HK-2 (cell line): ENCODE measurements at regions not wholly inside any gene's neighbourhood (a gene's known extent, or its start where the extent isn't known, plus 50 kb on each side); places are given as distances from the start of the nearest gene placed in this dataset.

Experiments
- DNase-seq: peaks from one replicate; pipeline ENCODE4 v3.0.0-alpha.2; 2018; ENCODE audit not compliant: unreplicated experiment

DNA sequence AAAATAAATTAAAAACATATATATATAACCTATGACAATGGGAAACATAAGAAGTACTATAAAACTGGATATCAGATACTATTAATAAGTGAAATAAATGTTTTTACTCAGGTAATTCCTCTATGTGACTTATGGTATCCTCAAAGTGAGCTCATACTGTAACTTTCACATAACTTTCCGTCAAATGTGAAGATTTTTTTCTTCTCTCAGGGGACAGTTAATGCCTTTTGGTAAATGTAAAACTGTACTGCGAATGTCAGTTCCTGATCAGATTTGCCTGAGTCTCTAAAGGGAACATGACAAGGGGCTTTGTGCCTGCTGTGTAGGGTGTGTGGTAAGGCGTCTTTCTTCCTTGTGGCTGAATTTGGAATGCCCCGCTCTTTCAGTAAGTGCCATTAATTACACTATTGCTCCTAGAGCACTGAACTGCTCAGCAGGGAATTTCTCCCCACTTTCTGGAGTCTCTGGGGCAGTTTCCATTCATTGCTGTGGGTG, 271.8 kb downstream of the PRL start:
- no peak for DNase-seq

DNA sequence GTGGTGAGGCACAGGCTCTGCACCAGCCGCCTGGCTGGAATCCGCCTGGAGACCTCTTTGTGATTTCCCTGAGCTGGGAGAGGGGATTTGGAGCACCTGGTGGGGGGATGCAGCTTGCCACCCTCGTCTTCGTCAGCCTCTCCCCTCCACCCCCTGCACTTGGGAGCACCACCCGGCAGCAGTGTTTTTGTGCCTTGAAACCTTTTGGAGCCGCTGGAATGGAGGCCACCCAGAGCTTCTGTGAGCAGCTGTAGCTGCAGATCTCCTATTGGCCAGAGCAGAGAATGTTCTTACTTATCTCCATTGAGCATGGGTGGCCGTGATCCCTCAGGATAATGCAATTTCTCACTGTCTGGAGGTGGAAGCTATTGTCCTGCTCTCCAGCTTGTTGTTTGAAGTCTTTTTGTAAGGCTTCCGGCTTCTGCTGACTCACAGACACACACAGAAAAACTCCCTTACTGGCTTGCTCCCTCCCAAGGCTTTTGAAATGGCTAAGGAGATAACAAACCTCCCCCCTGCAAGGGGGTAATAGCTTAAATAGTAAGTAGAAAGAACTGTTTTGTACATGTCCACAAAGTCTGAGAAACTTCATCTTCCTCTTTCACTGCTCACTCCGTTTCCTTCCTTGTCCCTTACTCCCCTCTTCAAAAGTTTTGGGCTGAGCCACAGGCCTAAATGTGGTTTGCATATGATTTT, 271.2 kb downstream of the PRL start:
- DNase-seq: no peak

DNA sequence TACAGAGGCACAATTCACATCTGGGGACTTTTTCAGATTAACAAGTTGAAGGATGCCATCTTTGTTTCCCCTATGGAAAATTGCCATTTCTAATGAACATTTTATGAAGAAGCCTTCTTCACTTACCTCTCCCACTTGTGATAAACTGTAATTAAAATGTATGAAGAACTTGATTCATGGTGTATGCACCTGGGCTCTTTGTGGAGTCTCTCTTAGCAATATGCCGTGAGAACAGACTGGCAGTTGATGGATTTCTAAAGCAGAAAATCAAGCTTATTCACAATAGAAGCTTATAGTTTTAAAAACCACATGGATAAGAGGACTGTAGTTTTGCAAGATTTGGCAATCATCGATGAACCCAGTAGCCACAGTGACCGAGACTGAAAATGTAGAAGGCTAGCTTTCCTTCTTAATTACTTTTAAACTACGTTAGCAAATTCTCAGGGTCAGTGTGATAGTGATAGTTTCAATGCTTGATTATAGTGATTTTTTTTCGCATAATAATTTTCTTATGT, 270.6 kb downstream of the PRL start:
- no peak for DNase-seq

DNA sequence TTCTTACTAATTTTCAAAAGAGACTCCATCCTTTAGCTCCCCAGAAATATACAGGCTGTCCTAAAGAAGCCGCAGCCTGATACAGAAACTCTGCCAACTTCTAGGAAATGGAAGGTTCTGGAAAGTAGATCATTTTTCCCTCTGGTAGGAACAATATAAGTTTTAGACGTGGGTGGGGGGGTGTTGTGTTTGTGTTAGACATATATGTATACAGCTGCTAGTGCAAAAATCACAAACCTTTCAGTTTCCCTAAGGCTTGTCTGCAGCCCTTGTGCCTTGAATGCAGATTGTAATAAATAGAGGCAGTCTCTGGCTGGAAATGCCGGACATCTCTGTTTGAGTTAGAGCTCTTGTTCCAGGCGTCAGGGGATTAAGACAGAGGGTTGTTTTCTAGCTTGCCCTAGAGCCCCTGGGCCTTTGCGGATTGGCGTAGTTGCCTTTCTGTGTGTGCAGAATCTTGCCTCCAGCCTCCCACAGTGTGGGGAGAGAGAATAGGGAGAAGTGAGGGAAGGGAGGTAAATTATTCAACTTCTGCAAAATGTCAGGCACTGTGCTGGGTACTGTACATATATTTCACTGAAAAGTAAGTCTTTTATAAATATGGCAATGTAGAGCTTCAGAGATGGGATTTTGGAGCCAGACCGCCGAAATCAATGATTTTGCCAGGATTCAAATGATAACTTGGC, 269.7 kb downstream of the PRL start:
- no peak for DNase-seq

DNA sequence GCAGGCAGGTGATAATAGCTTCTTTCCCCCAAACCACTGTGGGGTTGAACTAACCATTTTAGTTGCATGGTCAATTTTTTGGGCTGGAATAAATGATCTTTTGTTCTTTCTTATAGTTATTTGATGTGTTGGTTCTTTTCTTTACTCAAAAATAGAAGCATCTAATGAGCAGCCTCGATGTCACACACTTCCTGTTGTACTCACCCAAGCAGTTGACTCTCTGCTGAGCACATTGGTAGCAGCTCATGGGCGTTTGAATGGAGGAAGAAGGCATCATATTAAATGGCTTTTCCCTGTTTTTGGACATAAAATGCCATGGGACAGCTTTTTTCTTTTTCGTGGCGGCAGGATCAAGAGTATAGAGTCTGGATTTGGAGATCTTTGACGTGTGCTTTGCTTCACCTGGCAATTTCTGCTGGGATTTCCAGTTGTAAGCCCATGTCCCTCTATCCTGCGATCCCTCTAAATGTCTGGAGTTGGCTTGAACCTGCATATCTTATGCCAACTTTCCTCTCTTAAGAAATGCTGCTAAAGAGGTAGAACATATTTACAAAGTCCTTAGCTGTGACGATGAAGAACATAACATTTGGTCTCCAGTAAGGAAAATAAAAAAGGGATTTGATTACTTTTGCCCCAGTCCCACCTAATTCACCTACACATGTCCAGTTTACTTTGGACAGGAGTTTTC, 268.3 kb downstream of the PRL start:
- no peak for DNase-seq

DNA sequence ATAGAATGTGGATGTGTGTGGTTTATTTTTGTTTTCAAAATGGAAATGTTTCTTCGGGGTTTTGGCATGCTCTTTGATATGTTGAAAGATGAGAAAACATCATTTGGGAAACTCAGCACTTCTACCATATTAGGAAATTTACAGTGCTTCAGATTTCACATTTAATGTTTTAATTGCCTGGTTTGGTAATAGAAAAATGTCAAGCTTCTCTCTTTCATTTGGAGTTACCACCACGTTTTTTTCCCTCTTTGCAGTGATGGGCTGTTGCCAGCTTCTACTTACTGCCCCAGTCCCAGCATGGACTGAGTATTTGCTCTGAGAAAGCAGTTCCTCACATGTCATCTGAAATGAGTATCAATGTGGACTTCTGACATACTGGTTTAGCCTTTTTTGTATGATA, 267.7 kb downstream of the PRL start:
- no peak for DNase-seq

DNA sequence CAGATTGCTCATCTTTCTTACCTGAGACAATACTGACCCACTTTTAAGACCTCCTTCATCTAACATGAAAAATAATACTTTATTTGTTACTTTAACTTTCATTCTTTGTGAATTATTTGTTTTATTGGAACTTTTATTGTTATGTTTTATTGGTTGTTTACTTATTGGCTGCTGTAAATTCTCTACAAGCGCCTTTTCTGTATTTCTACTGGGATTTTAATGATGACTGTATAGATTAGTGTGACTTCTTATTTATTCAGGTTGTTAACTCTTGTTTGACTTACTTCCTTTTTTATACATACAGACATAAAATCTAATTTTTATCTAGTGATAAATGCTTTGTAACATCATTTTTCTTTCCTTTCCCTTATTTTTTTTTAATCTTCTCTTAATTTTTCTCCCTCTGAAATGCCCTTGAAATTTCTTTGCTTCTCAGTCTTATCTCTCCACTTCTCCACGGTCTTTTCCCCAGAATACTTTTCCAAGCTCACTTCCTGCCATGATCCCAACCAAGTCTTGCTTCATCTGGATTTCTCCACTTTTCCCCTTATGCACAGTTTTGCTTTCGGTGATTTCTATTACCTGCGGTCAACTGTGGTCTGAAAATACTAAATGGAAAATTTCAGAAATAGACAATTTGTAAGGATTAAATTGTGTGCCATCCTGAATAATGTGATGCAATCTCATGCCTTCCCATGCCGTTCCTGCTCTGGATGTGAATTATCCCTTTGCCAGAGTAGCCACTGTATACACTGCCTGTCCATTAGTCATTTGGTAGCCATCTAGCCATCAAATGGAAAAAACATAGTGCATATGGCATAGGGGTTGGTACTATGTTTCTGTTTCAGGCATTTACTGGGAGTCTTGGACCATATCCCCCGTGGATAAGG, 265.9 kb downstream of the PRL start:
- no peak for DNase-seq

DNA sequence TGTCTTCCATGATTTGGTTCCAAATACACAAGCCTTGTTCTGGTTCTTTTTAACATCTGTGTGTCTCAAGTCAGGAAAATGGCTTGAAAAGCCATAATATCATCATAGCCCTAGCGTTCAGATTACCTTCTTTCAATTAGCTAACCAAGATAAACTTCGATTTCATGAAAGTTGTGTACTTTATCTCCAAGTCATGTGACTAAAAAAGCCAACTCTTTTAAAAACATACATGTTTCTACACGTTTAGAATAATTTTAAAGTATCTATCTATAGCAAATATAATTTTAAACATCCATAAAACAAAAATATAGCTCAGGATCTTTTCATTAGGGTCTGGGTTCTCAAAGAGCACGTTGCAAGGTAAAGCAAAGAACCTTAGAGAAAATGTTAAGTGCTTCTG, 261.1 kb downstream of the PRL start:
- no peak for DNase-seq

DNA sequence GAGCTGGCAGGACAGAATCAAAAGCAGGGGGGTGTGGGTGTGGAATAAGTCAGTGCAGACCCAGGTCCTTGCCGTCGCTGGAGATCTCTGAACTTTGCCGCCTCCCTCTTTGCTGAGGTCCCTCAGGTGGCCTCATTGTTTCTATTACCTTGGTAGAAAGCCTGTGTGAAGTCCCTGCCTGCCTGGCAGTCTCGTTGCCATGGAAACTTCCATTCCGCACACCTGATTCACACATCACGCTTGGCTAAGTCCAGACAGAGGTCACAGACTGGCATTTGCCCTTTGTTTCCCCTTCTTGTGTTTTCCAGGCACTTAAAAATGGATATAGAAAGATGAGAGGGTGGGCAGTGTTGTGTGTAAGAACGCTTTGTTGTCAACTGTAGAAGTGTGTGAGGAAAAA, 260.6 kb downstream of the PRL start:
- peak; percentile 77 for DNase-seq

DNA sequence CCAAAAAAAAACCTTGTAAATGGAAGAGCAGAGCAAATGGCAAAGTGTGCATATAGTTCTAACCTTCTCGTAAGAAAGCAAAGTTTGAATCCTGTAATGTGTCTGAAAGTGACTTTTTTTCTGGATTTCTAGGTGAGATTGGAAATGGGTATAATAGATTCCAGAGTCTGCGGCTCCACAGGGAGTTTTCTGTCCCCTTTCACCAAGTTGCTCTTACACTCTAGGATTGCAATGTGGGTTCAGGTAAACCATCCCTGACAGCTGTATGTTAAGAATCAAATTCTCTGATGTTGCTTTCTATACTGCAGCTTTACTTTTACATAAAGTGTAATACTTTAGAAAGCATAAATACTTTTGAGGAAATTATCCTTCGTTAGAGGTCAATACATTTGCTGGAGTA, 260.1 kb downstream of the PRL start:
- no peak for DNase-seq

DNA sequence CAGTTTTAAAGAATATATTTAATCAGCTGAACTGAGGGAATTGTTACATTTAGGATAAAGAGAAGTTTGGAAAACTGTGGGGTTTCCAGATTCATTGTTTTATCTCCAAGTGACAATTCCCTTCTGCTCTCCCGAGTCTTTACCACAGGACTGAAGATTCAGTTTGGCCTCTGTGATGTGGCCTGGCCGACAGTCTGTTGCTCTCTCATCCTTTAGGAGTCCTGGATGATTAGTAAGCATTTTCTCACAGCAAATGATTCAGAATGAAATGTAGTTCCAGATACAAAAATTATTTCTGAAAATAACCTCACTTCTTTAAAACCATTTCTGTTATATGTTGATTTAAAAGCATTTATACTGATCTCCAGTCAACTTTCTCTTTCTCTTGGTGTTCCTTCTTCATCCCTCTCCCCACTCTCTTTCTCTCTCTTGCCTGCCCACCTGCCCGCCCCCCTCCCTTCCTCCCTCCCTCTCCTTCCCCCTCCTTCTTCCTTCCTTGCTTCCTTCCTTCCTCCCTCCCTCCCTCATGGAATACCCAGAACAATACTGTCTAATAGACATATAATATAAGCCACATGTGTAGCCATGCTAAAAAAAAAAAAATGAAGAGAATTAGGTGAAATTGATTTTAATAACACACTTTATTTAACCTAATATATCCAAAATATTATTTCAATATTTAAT, 254.9 kb downstream of the PRL start:
- DNase-seq: no peak

DNA sequence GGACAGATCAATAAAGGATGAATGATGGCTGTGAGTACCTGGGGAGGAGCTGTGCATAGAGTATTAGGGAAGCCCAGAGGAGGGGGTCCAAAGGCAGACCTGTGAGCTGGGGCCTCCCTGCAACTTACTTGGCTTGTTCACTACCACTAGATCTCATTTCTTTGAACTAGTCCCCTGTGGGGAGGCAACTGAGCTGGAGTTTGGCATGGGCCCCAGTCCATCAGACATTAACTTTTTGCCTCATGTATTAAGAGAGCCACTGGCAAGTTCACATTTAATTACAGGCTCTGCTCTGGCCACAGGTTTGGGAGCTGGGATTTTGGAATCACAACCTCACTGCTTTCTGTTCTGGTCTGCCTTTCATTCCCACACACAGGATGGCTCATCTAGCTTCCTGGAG, 254.1 kb downstream of the PRL start:
- peak; percentile 12 for DNase-seq

DNA sequence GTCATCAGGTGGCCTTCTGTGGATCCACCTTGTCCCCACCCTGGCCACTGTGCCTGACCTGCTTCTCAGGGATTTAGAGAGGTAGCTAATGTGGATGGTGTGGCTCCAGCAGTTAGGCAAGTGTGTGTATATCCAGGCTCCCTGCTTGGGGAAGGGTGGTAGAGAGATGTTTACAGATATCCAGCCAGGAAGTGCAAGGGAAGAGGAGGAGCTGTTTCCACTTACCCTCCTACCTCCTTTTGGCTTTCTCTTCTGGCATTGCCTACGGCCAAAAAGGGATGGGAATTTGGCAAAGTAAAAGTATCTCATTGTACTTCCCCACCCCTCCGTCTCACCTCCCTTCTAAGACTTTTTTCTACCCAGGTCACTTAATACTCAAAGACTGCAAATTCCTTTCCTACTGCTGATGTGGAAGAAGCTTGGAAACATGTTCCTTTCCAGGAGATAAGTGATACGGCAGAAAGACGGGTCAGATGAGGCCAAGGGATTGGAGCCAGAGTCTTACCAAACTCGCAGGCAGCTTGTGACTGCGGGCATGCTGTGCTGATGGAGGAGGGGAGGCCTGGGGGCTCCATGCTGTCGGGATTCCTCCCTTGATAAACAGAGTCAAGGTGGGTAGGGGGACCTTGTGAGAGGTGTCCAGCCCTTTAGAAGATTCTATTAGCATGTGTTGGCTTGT, 253.4 kb downstream of the PRL start:
- no peak for DNase-seq

DNA sequence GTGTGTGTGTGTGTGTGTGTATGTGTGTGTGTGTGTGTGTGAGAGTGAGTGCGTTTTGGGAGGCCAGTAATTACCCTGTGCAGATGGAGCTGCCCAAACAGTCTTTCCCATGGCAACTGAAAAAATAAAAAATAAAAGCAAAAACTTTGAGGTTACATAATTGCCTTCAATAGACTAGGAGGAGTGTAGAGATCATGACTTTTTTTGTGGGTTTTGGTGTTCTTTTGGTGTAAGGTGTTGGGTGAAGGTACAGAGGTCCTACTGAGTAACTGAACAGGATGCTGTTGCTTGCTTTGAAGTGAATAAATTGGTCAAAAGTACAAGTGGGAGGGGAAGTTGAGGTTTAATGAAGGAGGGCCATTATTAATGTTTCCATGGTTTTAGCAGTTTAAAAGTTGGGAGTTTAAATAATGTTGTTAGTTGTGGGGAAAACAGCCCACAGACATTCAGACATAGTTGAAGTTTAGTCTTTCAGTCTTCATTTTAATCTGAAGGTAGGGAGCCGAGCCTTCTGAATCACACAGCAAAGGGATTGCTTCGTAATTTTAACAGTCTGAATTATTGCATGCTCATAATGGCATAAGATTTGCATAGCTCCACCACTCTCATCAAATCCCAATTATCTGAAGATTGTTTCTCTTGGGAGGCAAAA, 251.4 kb downstream of the PRL start:
- DNase-seq: no peak

DNA sequence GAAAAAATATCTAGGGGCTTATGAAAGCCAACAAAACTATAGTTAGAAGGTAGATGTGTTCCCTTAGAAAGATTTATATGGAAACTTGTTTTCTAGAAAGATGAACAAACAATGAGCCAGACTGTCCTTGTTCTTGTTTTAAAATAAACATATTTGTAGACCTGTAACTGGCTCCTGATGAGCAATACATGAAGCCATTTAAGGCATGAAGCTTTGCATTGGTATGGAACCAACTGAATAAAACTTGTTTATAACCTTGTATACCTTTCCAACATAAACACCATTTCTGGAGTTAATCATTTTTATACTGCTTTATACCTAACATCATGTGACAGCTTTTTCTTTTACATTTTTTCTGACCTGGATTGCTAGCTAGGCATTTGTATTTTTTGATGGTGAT, 247.8 kb downstream of the PRL start:
- DNase-seq: no peak

DNA sequence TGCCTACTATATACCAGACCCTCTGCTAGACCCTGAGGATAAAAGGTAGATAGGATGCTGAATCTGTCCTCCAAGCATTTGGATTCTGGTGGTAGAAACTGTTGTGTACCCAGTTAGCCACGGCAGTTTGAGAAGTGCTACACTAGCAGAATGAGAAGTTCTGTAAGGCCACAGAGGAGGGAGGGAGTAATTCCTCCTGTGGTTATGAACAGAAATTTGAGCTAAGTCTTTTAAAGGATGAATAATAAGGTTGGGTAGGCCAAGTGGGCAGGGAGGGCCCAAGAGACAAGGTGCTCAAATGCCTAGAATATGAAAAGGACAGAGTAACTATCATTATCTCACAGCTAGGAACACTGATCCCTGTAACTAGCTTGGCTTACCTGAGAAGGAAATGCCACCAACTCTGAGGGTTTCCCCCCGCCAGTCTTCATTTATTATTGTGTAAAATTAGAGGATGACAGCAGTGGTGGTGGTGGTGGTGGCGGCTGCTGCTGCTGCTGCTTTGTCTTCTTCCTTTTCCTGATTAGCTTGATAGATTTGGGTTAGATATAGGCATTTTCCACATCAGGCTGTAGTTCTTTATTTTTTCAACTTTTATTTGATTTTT, 243.3 kb downstream of the PRL start:
- no peak for DNase-seq

DNA sequence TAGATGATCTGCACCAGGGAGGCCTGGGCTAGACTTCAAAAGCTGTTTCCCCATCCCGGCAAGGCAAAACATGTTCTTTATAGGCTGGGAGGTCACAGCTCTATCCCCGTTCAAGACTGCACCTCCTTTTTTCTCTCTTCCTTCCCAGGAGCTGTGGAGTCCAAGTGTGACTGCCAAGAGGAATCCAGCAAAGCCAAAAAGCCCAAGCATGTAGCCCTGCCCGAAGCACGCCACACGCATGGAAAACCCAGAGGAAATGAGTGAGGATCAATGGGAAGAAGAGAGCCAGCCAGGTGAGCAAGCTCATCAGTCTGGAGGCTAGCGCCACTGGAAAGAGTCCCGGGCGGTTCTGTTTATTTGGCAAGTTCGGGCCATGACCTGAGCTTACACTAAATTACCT, 240.4 kb downstream of the PRL start:
- no peak for DNase-seq

DNA sequence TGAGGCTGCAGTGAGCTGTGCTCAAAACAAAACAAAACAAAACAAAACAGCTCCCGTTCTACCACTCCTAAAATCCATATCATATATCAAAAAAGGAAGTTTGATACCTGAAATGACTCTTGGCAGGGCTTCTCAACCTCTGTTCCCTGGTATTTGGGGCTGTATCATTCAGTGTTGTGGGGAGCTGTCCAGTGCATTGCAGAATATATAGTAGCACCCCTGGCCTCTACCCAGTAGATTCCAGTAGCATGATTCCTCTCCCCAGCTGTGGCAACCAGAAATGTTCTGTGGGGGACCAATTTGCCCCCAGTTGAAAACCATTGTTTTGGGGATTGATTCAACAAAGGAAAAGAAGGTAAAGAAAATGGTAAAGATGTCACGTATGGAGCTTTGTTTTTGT, 238.9 kb downstream of the PRL start:
- DNase-seq: no peak

DNA sequence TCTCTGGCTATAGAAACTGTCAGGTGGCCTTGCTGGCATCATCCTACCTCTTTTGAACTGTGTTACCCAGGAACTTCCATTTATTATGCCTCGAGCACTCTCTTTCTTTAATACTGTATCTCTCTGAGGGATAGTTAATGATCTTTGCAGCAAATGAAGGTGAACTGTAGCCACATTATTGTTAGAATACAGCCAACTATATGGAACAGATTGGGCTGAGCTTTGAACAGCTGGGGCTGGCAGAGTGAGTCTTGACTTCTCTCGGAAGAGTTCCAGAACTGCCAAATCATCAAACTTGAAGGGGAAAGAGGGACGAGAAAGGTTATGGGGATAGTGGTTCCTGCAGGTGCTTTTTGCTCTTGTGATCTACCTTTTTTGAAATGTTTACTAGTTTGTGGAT, 237.7 kb downstream of the PRL start:
- no peak for DNase-seq

DNA sequence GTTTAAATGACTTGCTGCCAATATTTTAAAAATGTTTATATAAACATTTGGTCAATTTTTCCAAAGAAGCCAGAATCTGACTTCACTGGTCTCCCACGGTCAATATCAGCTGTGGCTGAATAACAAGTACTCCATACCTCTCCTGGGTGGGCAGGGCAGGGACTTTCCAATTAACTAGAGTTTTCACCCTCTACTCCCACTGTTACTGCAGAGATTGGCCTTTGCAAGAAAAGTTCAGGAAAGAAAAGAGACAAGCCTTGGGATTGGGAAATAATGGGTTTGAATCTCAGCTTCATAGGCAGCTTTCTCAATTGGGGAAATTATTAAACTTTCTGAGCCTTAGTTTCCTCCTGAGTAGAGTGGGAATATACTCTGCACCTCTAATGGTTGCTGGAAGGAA, 236.9 kb downstream of the PRL start:
- DNase-seq: no peak
